Sigmoid colon (tissue), 6 donors: ENCODE measurements at regions not wholly inside any gene's neighbourhood (a gene's known extent, or its start where the extent isn't known, plus 50 kb on each side); places are given as distances from the start of the nearest gene placed in this dataset.

Experiments used
- DNase-seq: peaks from one replicate; pipeline ENCODE4 v3.0.0-alpha.2; 2019
- H3K27ac ChIP-seq, 4 donors: fragments of 200-600 bp; sonication (generic); one replicate each; pipeline ENCODE4 v1.5.1; 2016 to 2019; ENCODE audit warnings: mild to moderate bottlenecking in 1 of 4
- H3K27me3 ChIP-seq, 3 donors: fragments of 200-600 bp; sonication (generic); one replicate each; pipeline ENCODE4 v1.5.1; 2019; ENCODE audit warnings: mild to moderate bottlenecking in 1 of 3
- H3K36me3 ChIP-seq, 4 donors: fragments of 200-600 bp; sonication (generic); one replicate each; pipeline ENCODE4 v1.5.1; 2016 to 2019
- H3K4me1 ChIP-seq, 4 donors: fragments of 200-600 bp; sonication (generic); one replicate each; pipeline ENCODE4 v1.5.1; 2017 to 2019
- H3K4me3 ChIP-seq, 4 donors: fragments of 200-600 bp; sonication (generic); one replicate each; pipeline ENCODE4 v1.5.1; 2017 to 2019; ENCODE audit warnings: mild to moderate bottlenecking in 2 of 4, moderate library complexity in 1 of 4
- H3K9me3 ChIP-seq, 4 donors: fragments of 200-600 bp in 3 of 4; sonication (generic) in 3 of 4; one replicate each; pipeline versions ENCODE4 v1.5.1 to v1.6.1; 2013 to 2019
- EP300 ChIP-seq, 4 donors: sonication (generic); formaldehyde crosslinking; IDR thresholded peaks; one replicate each; pipeline ENCODE4 v1.6.1; 2017; ENCODE audit warnings: antibody characterized with exemption in 4 of 4
- POLR2A ChIP-seq, 2 donors: fragments of 450-650 bp; IDR thresholded peaks; one replicate each; pipeline ENCODE4 v1.6.1; 2016; ENCODE audit warnings: antibody characterized with exemption in 2 of 2, mild to moderate bottlenecking in 2 of 2, moderate library complexity in 2 of 2
- POLR2AphosphoS5 ChIP-seq, 4 donors: sonication (generic); formaldehyde crosslinking; IDR thresholded peaks; one replicate each; pipeline ENCODE4 v1.6.1; 2017; ENCODE audit warnings: antibody characterized with exemption in 4 of 4
- WGBS, 2 donors: extraction: QIAGEN DNeasy Blood & Tissue Kit; methylation state at CpG; one replicate each; pipeline ENCODE4 v1.1.7; 2013; 5-methylcytosine and 5-hydroxymethylcytosine counted together
- intact Hi-C: fragments of 100-400 bp; cut with DNase I; formaldehyde crosslinking; loops from one replicate; pipeline ENCODE4 v1.15.1; 2023
- TF ChIP-seq, protein P1 (sequence below), 4 experiments: fragments of 450-650 bp in 3 of 4; fragments of 200-600 bp in 1 of 4; IDR thresholded peaks; one replicate each; pipeline ENCODE4 v1.5.1; 2016 to 2019; ENCODE audit warnings: antibody characterized with exemption in 4 of 4, mild to moderate bottlenecking in 3 of 4, moderate library complexity in 2 of 4
- donor health status: healthy with polysubstance abuse.
- donor health status: healthy.

DNA sequence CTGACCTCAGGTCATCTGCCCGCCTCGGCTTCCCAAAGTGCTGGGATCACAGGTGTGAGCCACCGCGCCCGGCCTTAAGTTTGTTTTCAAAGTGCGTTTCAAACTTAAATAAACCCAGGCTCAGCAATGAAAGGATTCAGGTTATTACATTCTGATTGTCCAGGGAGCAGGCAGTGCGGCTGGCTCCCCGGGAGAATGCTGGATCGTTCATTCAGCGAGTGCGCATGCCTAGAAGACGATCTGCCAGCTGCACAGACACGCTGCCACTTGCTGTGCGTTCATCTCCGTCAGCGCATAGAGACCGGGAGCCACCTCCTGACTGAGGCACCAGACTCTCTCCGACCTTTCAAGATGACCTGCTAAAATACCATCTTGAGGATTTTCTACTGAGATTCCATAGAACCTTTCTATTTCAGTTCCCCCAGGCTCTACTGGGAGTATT is 163.9 kb upstream of the ZNF217 start:
- Histone ChIP-seq H3K4me3 (no peak overlapping the region), H3K4me1 (no peaks in the 10 kb centered on the region), H3K9me3 (no peaks in the 10 kb centered on the region), H3K27ac (no peak overlapping the region), H3K27me3 (no peaks in the 10 kb centered on the region), H3K36me3 (no peaks in the 10 kb centered on the region)
- no peak for DNase-seq
- 87 to 95% methylated on average over 18 of the region's 18 CpGs for WGBS, 2 donors
- intact Hi-C loops = no loop called here
- TF ChIP-seq, protein P1, sequence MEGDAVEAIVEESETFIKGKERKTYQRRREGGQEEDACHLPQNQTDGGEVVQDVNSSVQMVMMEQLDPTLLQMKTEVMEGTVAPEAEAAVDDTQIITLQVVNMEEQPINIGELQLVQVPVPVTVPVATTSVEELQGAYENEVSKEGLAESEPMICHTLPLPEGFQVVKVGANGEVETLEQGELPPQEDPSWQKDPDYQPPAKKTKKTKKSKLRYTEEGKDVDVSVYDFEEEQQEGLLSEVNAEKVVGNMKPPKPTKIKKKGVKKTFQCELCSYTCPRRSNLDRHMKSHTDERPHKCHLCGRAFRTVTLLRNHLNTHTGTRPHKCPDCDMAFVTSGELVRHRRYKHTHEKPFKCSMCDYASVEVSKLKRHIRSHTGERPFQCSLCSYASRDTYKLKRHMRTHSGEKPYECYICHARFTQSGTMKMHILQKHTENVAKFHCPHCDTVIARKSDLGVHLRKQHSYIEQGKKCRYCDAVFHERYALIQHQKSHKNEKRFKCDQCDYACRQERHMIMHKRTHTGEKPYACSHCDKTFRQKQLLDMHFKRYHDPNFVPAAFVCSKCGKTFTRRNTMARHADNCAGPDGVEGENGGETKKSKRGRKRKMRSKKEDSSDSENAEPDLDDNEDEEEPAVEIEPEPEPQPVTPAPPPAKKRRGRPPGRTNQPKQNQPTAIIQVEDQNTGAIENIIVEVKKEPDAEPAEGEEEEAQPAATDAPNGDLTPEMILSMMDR (IDR thresholded peaks at IDR 0.05) = no peak
- TF ChIP-seq POLR2A (IDR thresholded peaks at IDR 0.05) (no peak), POLR2AphosphoS5 (IDR thresholded peaks at IDR 0.05) (no peak), EP300 (IDR thresholded peaks at IDR 0.05) (no peak)

DNA sequence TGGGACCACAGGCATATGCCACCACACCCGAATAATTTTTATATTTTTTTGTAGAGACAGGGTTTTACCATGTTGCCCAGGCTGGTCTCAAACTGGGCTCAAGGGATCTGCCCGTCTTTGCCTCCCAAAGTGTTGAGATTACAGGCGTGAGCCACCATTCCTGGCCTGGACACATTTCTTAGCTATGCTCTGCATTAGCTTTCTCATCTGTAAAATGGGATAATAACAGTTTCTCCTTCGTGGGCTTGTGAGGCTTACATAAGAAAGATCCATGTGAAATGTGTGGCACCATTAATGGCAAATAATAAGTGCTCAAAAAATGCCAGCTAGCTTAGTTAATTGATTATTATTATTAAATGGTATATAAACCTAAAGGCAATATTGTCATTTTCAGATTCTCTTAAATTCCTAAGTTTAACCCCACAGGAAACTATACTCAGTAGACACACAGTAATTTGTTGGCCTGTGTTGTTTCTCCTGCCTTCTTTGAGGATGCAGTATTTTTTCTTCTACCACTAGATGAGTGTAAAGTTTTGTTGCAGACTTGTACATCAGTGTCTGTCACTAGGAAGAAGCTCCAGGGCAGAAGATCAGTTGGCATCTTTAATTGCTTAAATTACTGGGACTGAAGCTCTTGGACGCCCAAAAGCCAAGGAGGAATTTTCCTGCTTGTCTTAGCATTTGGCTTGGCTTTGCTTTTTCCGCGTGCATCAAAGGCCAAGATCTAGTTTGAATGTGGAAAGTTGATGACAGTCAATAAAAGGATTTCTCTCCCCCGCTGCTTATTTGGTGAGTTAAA is 162.3 kb upstream of the ZNF217 start:
- H3K27ac ChIP-seq = no peak overlapping the region
- no peak overlapping the region for H3K4me3 ChIP-seq
- no peaks in the 10 kb centered on the region for H3K9me3 ChIP-seq
- 88 to 89% methylated on average over 8 of the region's 8 CpGs for WGBS, 2 donors
- intact Hi-C loops = no loop called here
- H3K4me1 ChIP-seq = peaks cover 0 to 11% (median 6%) of the 10 kb centered on the region in 4 donors
- no peak for TF ChIP-seq POLR2AphosphoS5 (IDR thresholded peaks at IDR 0.05)
- no peak for TF ChIP-seq POLR2A (IDR thresholded peaks at IDR 0.05)
- TF ChIP-seq, protein P1 (IDR thresholded peaks at IDR 0.05) = no peak
- H3K36me3 ChIP-seq = no peaks in the 10 kb centered on the region
- H3K27me3 ChIP-seq = no peaks in the 10 kb centered on the region
- no peak for DNase-seq

DNA sequence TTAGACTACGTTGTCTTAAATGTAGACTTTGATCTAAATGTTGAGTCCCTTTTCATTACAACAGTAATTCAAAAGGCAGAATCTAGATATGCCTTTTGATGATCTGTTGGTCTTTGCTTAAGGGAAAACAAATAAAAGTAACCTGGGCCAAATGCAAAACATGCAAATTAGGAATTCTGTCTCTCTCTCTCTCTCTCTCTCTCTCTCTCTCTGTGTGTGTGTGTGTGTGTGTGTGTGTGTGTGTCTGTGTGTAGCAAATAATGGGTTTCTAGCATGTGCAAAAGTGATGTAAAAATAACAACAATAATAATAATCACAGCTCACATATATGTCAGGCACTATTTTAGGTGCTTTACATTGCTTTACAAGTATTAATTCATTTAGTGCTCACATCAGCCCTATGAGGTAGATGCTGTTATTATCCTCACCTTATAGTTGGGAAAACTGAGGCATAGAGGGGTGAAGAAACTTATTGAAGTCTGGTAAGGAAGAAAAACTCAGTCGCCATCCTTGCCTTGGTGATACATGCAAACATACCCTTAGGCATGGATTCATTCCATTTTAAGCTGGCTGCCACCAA is 160.3 kb upstream of the ZNF217 start:
- 45 to 52% methylated on average over 2 of the region's 2 CpGs for WGBS, 2 donors
- Histone ChIP-seq H3K4me1 (peaks cover 0 to 16% (median 9%) of the 10 kb centered on the region in 4 donors), H3K9me3 (no peaks in the 10 kb centered on the region), H3K4me3 (no peak overlapping the region), H3K27me3 (no peaks in the 10 kb centered on the region), H3K36me3 (no peaks in the 10 kb centered on the region), H3K27ac (no peak overlapping the region)
- intact Hi-C loops = no loop called here
- TF ChIP-seq, protein P1 (IDR thresholded peaks at IDR 0.05) = no peak
- TF ChIP-seq EP300 (IDR thresholded peaks at IDR 0.05) (no peak), POLR2A (IDR thresholded peaks at IDR 0.05) (no peak), POLR2AphosphoS5 (IDR thresholded peaks at IDR 0.05) (no peak)
- no peak for DNase-seq

DNA sequence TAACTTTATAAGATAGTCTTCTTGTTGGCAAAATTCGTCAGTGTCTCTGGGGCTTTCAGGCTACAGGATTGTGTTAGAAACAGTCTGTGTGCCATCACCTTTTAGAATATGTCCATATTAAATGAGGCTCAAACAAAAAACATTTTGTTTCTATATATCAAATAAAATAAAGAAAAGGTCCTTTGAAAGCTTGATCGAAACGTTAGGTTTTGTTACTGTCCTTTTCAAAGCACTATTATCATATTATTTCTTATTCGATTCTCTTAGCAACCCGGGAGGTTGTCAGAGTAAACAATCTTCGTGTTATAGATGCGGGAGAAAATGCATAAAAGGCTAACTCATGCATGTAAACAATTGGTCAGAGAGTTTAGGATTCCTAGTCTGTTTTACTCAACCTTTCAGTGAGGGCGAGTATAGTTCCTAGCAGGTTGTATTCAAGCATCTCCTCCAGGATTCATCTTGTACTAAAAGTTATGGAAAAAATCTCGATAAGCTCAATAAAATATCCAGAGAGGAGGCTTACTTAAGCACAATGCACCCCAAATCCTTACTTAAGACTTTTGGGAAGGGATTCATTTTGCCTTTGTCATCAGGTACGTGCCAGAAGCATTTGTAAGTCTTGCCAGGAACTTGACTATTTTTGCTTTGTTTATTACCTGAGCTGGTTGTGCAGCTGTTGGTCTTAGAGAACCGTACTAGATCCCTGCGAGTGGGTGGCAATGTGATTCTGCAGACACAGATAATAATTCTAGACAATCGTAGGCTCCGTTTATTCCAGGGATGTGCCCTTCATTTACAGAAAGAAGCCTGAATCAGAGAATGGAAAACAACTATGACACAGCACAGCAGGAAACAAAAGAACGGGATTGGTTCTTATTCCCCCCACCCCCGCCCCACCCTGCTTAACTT is 159.6 kb upstream of the ZNF217 start:
- no peaks in the 10 kb centered on the region for H3K36me3 ChIP-seq
- intact Hi-C loops = no loop called here
- TF ChIP-seq, protein P1 (IDR thresholded peaks at IDR 0.05) = no peak
- TF ChIP-seq POLR2AphosphoS5 (IDR thresholded peaks at IDR 0.05) (no peak), POLR2A (IDR thresholded peaks at IDR 0.05) (no peak), EP300 (IDR thresholded peaks at IDR 0.05) (no peak)
- no peaks in the 10 kb centered on the region for H3K27me3 ChIP-seq
- DNase-seq = no peak
- no peaks in the 10 kb centered on the region for H3K9me3 ChIP-seq
- H3K27ac ChIP-seq = no peak overlapping the region
- H3K4me1 ChIP-seq = peaks cover 0 to 16% (median 9%) of the 10 kb centered on the region in 4 donors
- no peak overlapping the region for H3K4me3 ChIP-seq
- 21 to 56% methylated on average over 16 of the region's 16 CpGs for WGBS, 2 donors
